ENCODE measurements at regions not wholly inside any gene's neighbourhood (a gene's known extent, or its start where the extent isn't known, plus 50 kb on each side); places are given as distances from the start of the nearest gene placed in this dataset.

GRCh38 chr3:70608434-70608833, 296.0 kb upstream of the MDFIC2 start:
- Histone ChIP-seq H2AFZ (ENCODE audit: low read length) (no peak overlapping the region), H3K4me1 (ENCODE audit: insufficient read depth, low read length, poor library complexity, severe bottlenecking) (no peaks in the 10 kb centered on the region), H3K4me2 (ENCODE audit: low read length) (no peak overlapping the region), H4K20me1 (ENCODE audit: insufficient read depth, low read length) (no peaks in the 10 kb centered on the region), H3K36me3 (ENCODE audit: insufficient read depth, low read length) (no peaks in the 10 kb centered on the region), H3K9me3 (ENCODE audit: low read length) (no peaks in the 10 kb centered on the region), H3K79me2 (ENCODE audit: insufficient read depth, low read depth, low read length) (no peaks in the 10 kb centered on the region), H3K27ac (ENCODE audit: low read depth, low read length, poor library complexity, severe bottlenecking) (no peak overlapping the region), H3K9me2 (ENCODE audit: insufficient read depth, low read length) (no peaks in the 10 kb centered on the region), H3K4me3 (ENCODE audit: low read depth, low read length, poor library complexity, severe bottlenecking) (no peak overlapping the region)
- intact Hi-C loops (cut with micrococcal nuclease; ENCODE audit: unreplicated experiment) = no loop called here
- no TSS peak for BruUV-seq (replicated peaks)
- CTCF ChIA-PET (ENCODE audit: unreplicated experiment) = no interaction called here
- TF ChIP-seq, protein P1, sequence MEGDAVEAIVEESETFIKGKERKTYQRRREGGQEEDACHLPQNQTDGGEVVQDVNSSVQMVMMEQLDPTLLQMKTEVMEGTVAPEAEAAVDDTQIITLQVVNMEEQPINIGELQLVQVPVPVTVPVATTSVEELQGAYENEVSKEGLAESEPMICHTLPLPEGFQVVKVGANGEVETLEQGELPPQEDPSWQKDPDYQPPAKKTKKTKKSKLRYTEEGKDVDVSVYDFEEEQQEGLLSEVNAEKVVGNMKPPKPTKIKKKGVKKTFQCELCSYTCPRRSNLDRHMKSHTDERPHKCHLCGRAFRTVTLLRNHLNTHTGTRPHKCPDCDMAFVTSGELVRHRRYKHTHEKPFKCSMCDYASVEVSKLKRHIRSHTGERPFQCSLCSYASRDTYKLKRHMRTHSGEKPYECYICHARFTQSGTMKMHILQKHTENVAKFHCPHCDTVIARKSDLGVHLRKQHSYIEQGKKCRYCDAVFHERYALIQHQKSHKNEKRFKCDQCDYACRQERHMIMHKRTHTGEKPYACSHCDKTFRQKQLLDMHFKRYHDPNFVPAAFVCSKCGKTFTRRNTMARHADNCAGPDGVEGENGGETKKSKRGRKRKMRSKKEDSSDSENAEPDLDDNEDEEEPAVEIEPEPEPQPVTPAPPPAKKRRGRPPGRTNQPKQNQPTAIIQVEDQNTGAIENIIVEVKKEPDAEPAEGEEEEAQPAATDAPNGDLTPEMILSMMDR (conservative IDR thresholded peaks at IDR 0.05; ENCODE audit: low read length) = no peak
- TF ChIP-seq EZH2phosphoT487 (IDR thresholded peaks at IDR 0.05; ENCODE audit: borderline replicate concordance, low read depth, low read length) = no peak
- DNase-seq (ENCODE audit: low spot score) = no peak
- POLR2A ChIA-PET = interaction anchor here (0.6 kb wide), 1 partner anchor 405 kb away, joined by 3 read pairs; no protein-coding TSS in a partner anchor

GRCh38 chr3:70607469-70607868, 295.0 kb upstream of the MDFIC2 start:
- BruUV-seq (replicated peaks) = no TSS peak
- intact Hi-C loops (cut with micrococcal nuclease; ENCODE audit: unreplicated experiment) = no loop called here
- Histone ChIP-seq H3K4me3 (ENCODE audit: low read depth, low read length, poor library complexity, severe bottlenecking) (no peak overlapping the region), H4K20me1 (ENCODE audit: insufficient read depth, low read length) (no peaks in the 10 kb centered on the region), H3K27ac (ENCODE audit: low read depth, low read length, poor library complexity, severe bottlenecking) (no peak overlapping the region), H3K79me2 (ENCODE audit: insufficient read depth, low read depth, low read length) (no peaks in the 10 kb centered on the region), H2AFZ (ENCODE audit: low read length) (no peak overlapping the region), H3K36me3 (ENCODE audit: insufficient read depth, low read length) (no peaks in the 10 kb centered on the region), H3K4me1 (ENCODE audit: insufficient read depth, low read length, poor library complexity, severe bottlenecking) (no peaks in the 10 kb centered on the region), H3K4me2 (ENCODE audit: low read length) (no peak overlapping the region), H3K9me2 (ENCODE audit: insufficient read depth, low read length) (no peaks in the 10 kb centered on the region), H3K9me3 (ENCODE audit: low read length) (no peaks in the 10 kb centered on the region)
- CTCF ChIA-PET (ENCODE audit: unreplicated experiment) = no interaction called here
- POLR2A ChIA-PET = no interaction called here
- TF ChIP-seq EZH2phosphoT487 (IDR thresholded peaks at IDR 0.05; ENCODE audit: borderline replicate concordance, low read depth, low read length) = no peak
- TF ChIP-seq, protein P1 (conservative IDR thresholded peaks at IDR 0.05; ENCODE audit: low read length) = no peak
- DNase-seq (ENCODE audit: low spot score) = no peak

DNA sequence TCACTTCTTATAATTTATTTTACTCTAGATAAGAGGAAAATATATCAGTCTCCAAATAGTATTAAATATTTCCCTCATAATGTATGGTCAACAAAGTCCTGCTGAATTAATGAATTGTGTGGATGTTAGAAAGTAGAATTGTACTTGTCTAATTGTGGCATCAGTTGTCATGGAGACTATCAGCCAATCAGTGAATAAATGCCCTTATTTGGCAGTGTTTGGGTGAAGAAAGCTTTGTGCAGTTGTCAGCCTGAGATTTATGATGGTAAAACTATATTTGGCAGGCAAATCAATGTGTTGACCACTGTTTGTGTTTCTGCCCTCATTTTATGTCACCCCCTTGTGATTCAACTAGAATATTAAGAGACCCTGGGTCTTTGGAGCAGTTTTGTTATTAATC, 293.6 kb upstream of the MDFIC2 start:
- BruUV-seq (replicated peaks) = no TSS peak
- Histone ChIP-seq H4K20me1 (ENCODE audit: insufficient read depth, low read length) (no peaks in the 10 kb centered on the region), H3K9me3 (ENCODE audit: low read length) (no peaks in the 10 kb centered on the region), H3K4me1 (ENCODE audit: insufficient read depth, low read length, poor library complexity, severe bottlenecking) (no peaks in the 10 kb centered on the region), H2AFZ (ENCODE audit: low read length) (no peak overlapping the region), H3K36me3 (ENCODE audit: insufficient read depth, low read length) (no peaks in the 10 kb centered on the region), H3K9me2 (ENCODE audit: insufficient read depth, low read length) (no peaks in the 10 kb centered on the region), H3K27ac (ENCODE audit: low read depth, low read length, poor library complexity, severe bottlenecking) (no peak overlapping the region), H3K4me2 (ENCODE audit: low read length) (no peak overlapping the region), H3K4me3 (ENCODE audit: low read depth, low read length, poor library complexity, severe bottlenecking) (no peak overlapping the region), H3K79me2 (ENCODE audit: insufficient read depth, low read depth, low read length) (no peaks in the 10 kb centered on the region)
- ChIA-PET POLR2A (no interaction called here), CTCF (ENCODE audit: unreplicated experiment) (no interaction called here)
- TF ChIP-seq, protein P1 (conservative IDR thresholded peaks at IDR 0.05; ENCODE audit: low read length) = no peak
- no peak for TF ChIP-seq EZH2phosphoT487 (IDR thresholded peaks at IDR 0.05; ENCODE audit: borderline replicate concordance, low read depth, low read length)
- intact Hi-C loops (cut with micrococcal nuclease; ENCODE audit: unreplicated experiment) = no loop called here
- DNase-seq (ENCODE audit: low spot score) = no peak

Data from OCI-LY7 (cell line).